Omental fat pad (tissue), 3 donors: ENCODE measurements at regions not wholly inside any gene's neighbourhood (a gene's known extent, or its start where the extent isn't known, plus 50 kb on each side); places are given as distances from the start of the nearest gene placed in this dataset.
"Not testable (repeated sequence)": the region's sequence is repeated elsewhere in the genome, so short reads cannot be mapped to it uniquely, and the experiment has no call there.

Source experiments
- ATAC-seq: fragments of 150-250 bp; one replicate; pipeline ENCODE4 v1.9.1; 2016; ENCODE audit warnings: mild to moderate bottlenecking, moderate library complexity; ENCODE audit not compliant: low FRiP score
- DNase-seq: peaks from one replicate; pipeline ENCODE4 v3.0.0-alpha.2; 2019; ENCODE audit warnings: low spot score
- CTCF ChIP-seq, 3 donors: fragments of 450-650 bp; IDR thresholded peaks; one replicate each; pipeline ENCODE4 v1.5.1; 2016 to 2017; ENCODE audit warnings: antibody characterized with exemption in 3 of 3, mild to moderate bottlenecking in 3 of 3, moderate library complexity in 2 of 3

- DNase-seq (no peak), ATAC-seq (no peak)
- TF ChIP-seq CTCF (IDR thresholded peaks at IDR 0.05): no peak
Observed at GRCh38 chr6:84309336-84309735, 81.9 kb upstream of the CEP162 start.

- ATAC-seq: no peak
- no peak for TF ChIP-seq CTCF (IDR thresholded peaks at IDR 0.05)
- DNase-seq: no peak
Observed at GRCh38 chr6:84304881-84305280, 77.4 kb upstream of the CEP162 start.

GRCh38 chr6:84291033-84291432 lies 63.6 kb upstream of the CEP162 start:
- not testable (repeated sequence) for ATAC-seq, DNase-seq

- ATAC-seq: no peak
- no peak for DNase-seq
- no peak for TF ChIP-seq CTCF (IDR thresholded peaks at IDR 0.05)
Observed at GRCh38 chr6:84284428-84285049, 57.1 kb upstream of the CEP162 start.

- no peak for DNase-seq
- TF ChIP-seq CTCF (IDR thresholded peaks at IDR 0.05): no peak
- no peak for ATAC-seq
Observed at GRCh38 chr6:84282550-84282949, 55.1 kb upstream of the CEP162 start.

GRCh38 chr6:84280639-84281038 lies 53.2 kb upstream of the CEP162 start:
- no peak for TF ChIP-seq CTCF (IDR thresholded peaks at IDR 0.05)
- no peak for DNase-seq
- no peak for ATAC-seq

GRCh38 chr6:84280030-84280429 lies 52.6 kb upstream of the CEP162 start:
- DNase-seq (no peak), ATAC-seq (no peak)
- TF ChIP-seq CTCF (IDR thresholded peaks at IDR 0.05): no peak
